ENCODE measurements at regions not wholly inside any gene's neighbourhood (a gene's known extent, or its start where the extent isn't known, plus 50 kb on each side); places are given as distances from the start of the nearest gene placed in this dataset.

GRCh38 chr15:39433376-39433775 is 147.5 kb upstream of the THBS1 start:
- DNase-seq (ENCODE audit: low read depth, low spot score), result no peak

GRCh38 chr15:39434163-39434562 is 146.7 kb upstream of the THBS1 start:
- no peak for DNase-seq (ENCODE audit: low read depth, low spot score)

GRCh38 chr15:39434751-39435238 is 146.1 kb upstream of the THBS1 start:
- DNase-seq (ENCODE audit: low read depth, low spot score), result no peak

- no peak for DNase-seq (ENCODE audit: low read depth, low spot score)
Measured at GRCh38 chr15:39435244-39435643, 145.6 kb upstream of the THBS1 start.

GRCh38 chr15:39438260-39438659 is 142.6 kb upstream of the THBS1 start:
- no peak for DNase-seq (ENCODE audit: low read depth, low spot score)

- DNase-seq (ENCODE audit: low read depth, low spot score), result no peak
Measured at GRCh38 chr15:39438799-39439592, 141.9 kb upstream of the THBS1 start.

GRCh38 chr15:39442898-39443297 is 138.0 kb upstream of the THBS1 start:
- no peak for DNase-seq (ENCODE audit: low read depth, low spot score)

GRCh38 chr15:39443659-39444219 is 137.1 kb upstream of the THBS1 start:
- no peak for DNase-seq (ENCODE audit: low read depth, low spot score)

- DNase-seq (ENCODE audit: low read depth, low spot score), result no peak
Measured at GRCh38 chr15:39444735-39445470, 136.0 kb upstream of the THBS1 start.

GRCh38 chr15:39445931-39446330 is 134.9 kb upstream of the THBS1 start:
- DNase-seq (ENCODE audit: low read depth, low spot score), result no peak

- DNase-seq (ENCODE audit: low read depth, low spot score), result no peak
Measured at GRCh38 chr15:39447346-39447745, 133.5 kb upstream of the THBS1 start.

- no peak for DNase-seq (ENCODE audit: low read depth, low spot score)
Measured at GRCh38 chr15:39447881-39448280, 133.0 kb upstream of the THBS1 start.

GRCh38 chr15:39448409-39448808 is 132.5 kb upstream of the THBS1 start:
- no peak for DNase-seq (ENCODE audit: low read depth, low spot score)

GRCh38 chr15:39451121-39451688 is 129.7 kb upstream of the THBS1 start:
- DNase-seq (ENCODE audit: low read depth, low spot score), result no peak

GRCh38 chr15:39451871-39452270 is 129.0 kb upstream of the THBS1 start:
- DNase-seq (ENCODE audit: low read depth, low spot score), result no peak

GRCh38 chr15:39453620-39454019 is 127.3 kb upstream of the THBS1 start:
- DNase-seq (ENCODE audit: low read depth, low spot score), result no peak

GRCh38 chr15:39454189-39454986 is 126.5 kb upstream of the THBS1 start:
- DNase-seq (ENCODE audit: low read depth, low spot score), result no peak

GRCh38 chr15:39455471-39455991 is 125.3 kb upstream of the THBS1 start:
- DNase-seq (ENCODE audit: low read depth, low spot score), result no peak

GRCh38 chr15:39456159-39456558 is 124.7 kb upstream of the THBS1 start:
- DNase-seq (ENCODE audit: low read depth, low spot score), result no peak

- no peak for DNase-seq (ENCODE audit: low read depth, low spot score)
Measured at GRCh38 chr15:39456582-39457330, 124.1 kb upstream of the THBS1 start.
